ENCODE measurements at regions not wholly inside any gene's neighbourhood (a gene's known extent, or its start where the extent isn't known, plus 50 kb on each side); places are given as distances from the start of the nearest gene placed in this dataset.

- Mint-ChIP-seq H3K27ac (no peak overlapping the region), H3K27me3 (no peaks in the 10 kb centered on the region), H3K9me3 (peaks cover 4 to 14% (median 5%) of the 10 kb centered on the region in 3 donors), H3K4me1 (no peaks in the 10 kb centered on the region), H3K36me3 (no peaks in the 10 kb centered on the region), H3K4me3 (no peak overlapping the region)
- Histone ChIP-seq H3K4me1 (ENCODE audit: control insufficient read depth in 1 of 2, extremely low read depth in 1 of 2, insufficient read depth in 2 of 2, low read length in 2 of 2) (no peaks in the 10 kb centered on the region), H3K4me3 (ENCODE audit: control insufficient read depth in 1 of 2, extremely low read depth in 1 of 2, low read length in 1 of 2) (no peak overlapping the region), H3K9me3 (no peaks in the 10 kb centered on the region), H3K36me3 (ENCODE audit: control insufficient read depth in 2 of 2, extremely low read depth in 1 of 2, insufficient read depth in 1 of 2, low read length in 1 of 2) (no peaks in the 10 kb centered on the region), H3K27me3 (replicated peaks in 1 of 2; ENCODE audit: control insufficient read depth in 2 of 2, extremely low read depth in 1 of 2, insufficient read depth in 2 of 2, low read length in 1 of 2) (no peaks in the 10 kb centered on the region), H3K27ac (ENCODE audit: low read length) (no peak overlapping the region)
- 93% methylated on average over 3 of the region's 4 CpGs for WGBS (ENCODE audit: insufficient coverage)
- ATAC-seq (replicated peaks in 1 of 4) (no peak), DNase-seq (no peak)
- ChIA-PET CTCF (no interaction called here), POLR2A (no interaction called here)
Observed at GRCh38 chr9:28260330-28260729, 687.0 kb upstream of the C9orf72 start.

GRCh38 chr9:28264368-28264767, 691.1 kb upstream of the C9orf72 start:
- H3K4me1 Mint-ChIP-seq, result no peaks in the 10 kb centered on the region
- POLR2A ChIA-PET, result no interaction called here

DNA sequence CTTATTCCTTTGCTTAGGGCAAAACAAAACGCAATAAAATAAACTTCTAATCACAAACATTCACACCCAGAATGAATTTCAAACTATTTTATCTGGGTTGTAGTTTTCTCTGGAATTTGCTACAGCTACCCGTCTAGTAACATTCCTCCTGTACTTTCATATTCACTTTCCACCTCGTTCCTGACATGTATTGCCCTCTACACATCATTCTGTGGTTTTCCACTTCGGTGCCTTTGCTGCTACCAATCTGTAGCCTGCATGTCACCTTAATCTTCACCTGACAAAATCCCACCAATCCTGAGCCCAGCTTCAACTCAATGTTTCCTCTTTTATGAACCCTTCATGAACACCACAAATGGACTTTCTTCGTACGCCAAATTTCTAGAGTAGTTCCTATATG, 694.1 kb upstream of the C9orf72 start:
- ATAC-seq (replicated peaks in 1 of 4) (no peak), DNase-seq (no peak)
- 80% methylated on average over 5 of the region's 6 CpGs for WGBS (ENCODE audit: insufficient coverage)
- H3K4me1 Mint-ChIP-seq, result no peaks in the 10 kb centered on the region
- no peaks in the 10 kb centered on the region for H3K27me3 Mint-ChIP-seq
- H3K27ac ChIP-seq (ENCODE audit: low read length), result no peak overlapping the region
- no peaks in the 10 kb centered on the region for H3K4me1 ChIP-seq (ENCODE audit: control insufficient read depth in 1 of 2, extremely low read depth in 1 of 2, insufficient read depth in 2 of 2, low read length in 2 of 2)
- no peak overlapping the region for H3K4me3 Mint-ChIP-seq
- no peaks in the 10 kb centered on the region for H3K36me3 Mint-ChIP-seq
- no peaks in the 10 kb centered on the region for H3K27me3 ChIP-seq (replicated peaks in 1 of 2; ENCODE audit: control insufficient read depth in 2 of 2, extremely low read depth in 1 of 2, insufficient read depth in 2 of 2, low read length in 1 of 2)
- ChIA-PET CTCF (no interaction called here), POLR2A (no interaction called here)
- no peak overlapping the region for H3K27ac Mint-ChIP-seq
- no peak overlapping the region for H3K4me3 ChIP-seq (ENCODE audit: control insufficient read depth in 1 of 2, extremely low read depth in 1 of 2, low read length in 1 of 2)
- H3K36me3 ChIP-seq (ENCODE audit: control insufficient read depth in 2 of 2, extremely low read depth in 1 of 2, insufficient read depth in 1 of 2, low read length in 1 of 2), result no peaks in the 10 kb centered on the region
- no peaks in the 10 kb centered on the region for H3K9me3 ChIP-seq
- H3K9me3 Mint-ChIP-seq, result peaks cover 5 to 14% (median 13%) of the 10 kb centered on the region in 3 donors

More at GRCh38 chr9:28264368-28264767, 691.1 kb upstream of the C9orf72 start:
- DNase-seq (no peak), ATAC-seq (replicated peaks in 1 of 4) (no peak)
- 100% methylated on average over 1 of the region's 4 CpGs for WGBS (ENCODE audit: insufficient coverage)
- no peaks in the 10 kb centered on the region for H3K27me3 Mint-ChIP-seq
- CTCF ChIA-PET, result no interaction called here
- H3K36me3 ChIP-seq (ENCODE audit: control insufficient read depth in 2 of 2, extremely low read depth in 1 of 2, insufficient read depth in 1 of 2, low read length in 1 of 2), result no peaks in the 10 kb centered on the region
- no peak overlapping the region for H3K4me3 Mint-ChIP-seq
- no peak overlapping the region for H3K27ac ChIP-seq (ENCODE audit: low read length)
- H3K27me3 ChIP-seq (replicated peaks in 1 of 2; ENCODE audit: control insufficient read depth in 2 of 2, extremely low read depth in 1 of 2, insufficient read depth in 2 of 2, low read length in 1 of 2), result no peaks in the 10 kb centered on the region
- H3K36me3 Mint-ChIP-seq, result no peaks in the 10 kb centered on the region
- H3K9me3 Mint-ChIP-seq, result peaks cover 5 to 9% (median 8%) of the 10 kb centered on the region in 3 donors
- no peaks in the 10 kb centered on the region for H3K9me3 ChIP-seq
- H3K27ac Mint-ChIP-seq, result no peak overlapping the region
- H3K4me1 ChIP-seq (ENCODE audit: control insufficient read depth in 1 of 2, extremely low read depth in 1 of 2, insufficient read depth in 2 of 2, low read length in 2 of 2), result no peaks in the 10 kb centered on the region
- H3K4me3 ChIP-seq (ENCODE audit: control insufficient read depth in 1 of 2, extremely low read depth in 1 of 2, low read length in 1 of 2), result no peak overlapping the region

DNA sequence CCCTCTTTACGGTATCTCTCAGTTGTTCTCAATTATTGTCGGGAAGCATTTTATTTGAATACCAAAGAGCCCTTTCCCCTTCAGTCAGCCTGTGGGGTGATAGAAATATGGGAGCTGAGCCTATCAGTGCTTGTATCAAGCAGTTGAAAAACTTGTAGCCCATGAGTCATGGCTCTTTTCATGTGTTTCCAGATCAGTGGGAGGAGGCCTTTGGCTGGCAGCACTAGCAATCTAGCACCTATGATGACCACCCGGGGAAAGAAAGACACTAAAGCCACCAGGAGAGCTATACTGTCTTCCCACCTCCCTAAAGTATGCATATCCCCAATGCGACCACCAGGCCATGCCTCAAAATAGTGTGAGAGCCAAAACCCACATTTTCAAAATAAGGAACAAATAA, 696.9 kb upstream of the C9orf72 start:
- Histone ChIP-seq H3K27me3 (replicated peaks in 1 of 2; ENCODE audit: control insufficient read depth in 2 of 2, extremely low read depth in 1 of 2, insufficient read depth in 2 of 2, low read length in 1 of 2) (no peaks in the 10 kb centered on the region), H3K36me3 (ENCODE audit: control insufficient read depth in 2 of 2, extremely low read depth in 1 of 2, insufficient read depth in 1 of 2, low read length in 1 of 2) (no peaks in the 10 kb centered on the region), H3K4me3 (ENCODE audit: control insufficient read depth in 1 of 2, extremely low read depth in 1 of 2, low read length in 1 of 2) (no peak overlapping the region), H3K4me1 (ENCODE audit: control insufficient read depth in 1 of 2, extremely low read depth in 1 of 2, insufficient read depth in 2 of 2, low read length in 2 of 2) (no peaks in the 10 kb centered on the region), H3K9me3 (no peaks in the 10 kb centered on the region), H3K27ac (ENCODE audit: low read length) (no peak overlapping the region)
- Mint-ChIP-seq H3K9me3 (peaks cover 3 to 21% (median 12%) of the 10 kb centered on the region in 3 donors), H3K4me3 (no peak overlapping the region), H3K36me3 (no peaks in the 10 kb centered on the region), H3K27me3 (no peaks in the 10 kb centered on the region), H3K4me1 (no peaks in the 10 kb centered on the region), H3K27ac (no peak overlapping the region)
- WGBS (ENCODE audit: insufficient coverage), result 50% methylated on average over 1 of the region's 4 CpGs
- ChIA-PET POLR2A (no interaction called here), CTCF (interaction anchor here in 1 of 2 donors (0.9 kb wide), 1 partner anchor 18 kb away, joined by 3 read pairs; no protein-coding TSS in a partner anchor)
- ATAC-seq (replicated peaks in 1 of 4) (no peak), DNase-seq (no peak)

DNA sequence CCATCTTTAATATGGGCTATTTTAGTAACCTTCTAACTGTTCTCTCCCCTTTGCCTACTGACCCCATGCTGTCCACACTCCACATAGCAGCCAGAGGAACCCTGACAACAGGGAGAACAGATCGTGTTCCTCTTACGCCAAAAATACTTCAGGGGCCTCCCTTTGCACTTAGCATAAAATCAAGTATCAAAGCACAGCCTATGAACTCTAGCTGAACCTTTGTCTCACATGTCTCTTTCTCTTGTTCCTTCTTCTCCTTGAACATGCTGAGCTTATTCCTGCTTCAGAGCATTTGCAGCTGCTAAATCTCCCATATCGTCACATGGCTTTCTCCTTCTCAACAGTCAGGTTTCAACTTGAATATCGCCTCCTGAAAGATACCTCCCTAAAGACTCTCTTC, 698.8 kb upstream of the C9orf72 start:
- Histone ChIP-seq H3K27me3 (replicated peaks in 1 of 2; ENCODE audit: control insufficient read depth in 2 of 2, extremely low read depth in 1 of 2, insufficient read depth in 2 of 2, low read length in 1 of 2) (no peaks in the 10 kb centered on the region), H3K9me3 (no peaks in the 10 kb centered on the region), H3K4me1 (ENCODE audit: control insufficient read depth in 1 of 2, extremely low read depth in 1 of 2, insufficient read depth in 2 of 2, low read length in 2 of 2) (no peaks in the 10 kb centered on the region), H3K27ac (ENCODE audit: low read length) (no peak overlapping the region), H3K36me3 (ENCODE audit: control insufficient read depth in 2 of 2, extremely low read depth in 1 of 2, insufficient read depth in 1 of 2, low read length in 1 of 2) (no peaks in the 10 kb centered on the region), H3K4me3 (ENCODE audit: control insufficient read depth in 1 of 2, extremely low read depth in 1 of 2, low read length in 1 of 2) (no peak overlapping the region)
- Mint-ChIP-seq H3K9me3 (peaks cover 8 to 28% (median 16%) of the 10 kb centered on the region in 3 donors), H3K36me3 (no peaks in the 10 kb centered on the region), H3K4me1 (no peaks in the 10 kb centered on the region), H3K4me3 (no peak overlapping the region), H3K27ac (no peak overlapping the region), H3K27me3 (no peaks in the 10 kb centered on the region)
- ATAC-seq (replicated peaks in 1 of 4), result no peak
- CTCF ChIA-PET, result no interaction called here
- POLR2A ChIA-PET, result no interaction called here
- WGBS (ENCODE audit: insufficient coverage), result 74% methylated on average over 2 of the region's 4 CpGs
- no peak for DNase-seq

DNA sequence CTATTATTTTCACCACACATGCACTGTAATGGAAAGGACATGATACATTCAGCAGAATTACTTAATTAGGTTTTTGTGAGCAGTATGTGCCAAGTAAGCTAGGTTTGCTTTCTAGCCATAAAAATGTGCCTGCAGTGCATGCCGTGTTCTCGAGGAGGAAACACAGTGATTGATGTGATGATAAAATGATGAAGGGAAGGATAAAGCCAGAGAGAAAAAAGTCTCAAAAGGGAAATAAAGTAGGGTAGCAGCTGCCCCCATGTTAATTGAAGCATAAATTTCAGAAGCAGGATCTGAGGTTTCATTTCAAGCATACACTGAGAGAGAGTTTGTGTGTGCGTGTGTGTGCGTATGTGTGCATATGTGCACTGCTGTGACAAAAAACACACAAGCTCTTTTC, 714.2 kb upstream of the C9orf72 start:
- 0% methylated on average over 1 of the region's 4 CpGs for WGBS (ENCODE audit: insufficient coverage)
- H3K27me3 Mint-ChIP-seq, result no peaks in the 10 kb centered on the region
- H3K9me3 Mint-ChIP-seq, result peaks cover 0 to 12% (median 4%) of the 10 kb centered on the region in 3 donors
- ATAC-seq (replicated peaks in 1 of 4), result no peak
- H3K4me3 Mint-ChIP-seq, result no peak overlapping the region
- CTCF ChIA-PET, result interaction anchor here in 1 of 2 donors (1.2 kb wide), 1 partner anchor 17 kb away, joined by 3 read pairs; no protein-coding TSS in a partner anchor
- H3K36me3 Mint-ChIP-seq, result no peaks in the 10 kb centered on the region
- Histone ChIP-seq H3K4me1 (ENCODE audit: control insufficient read depth in 1 of 2, extremely low read depth in 1 of 2, insufficient read depth in 2 of 2, low read length in 2 of 2) (no peaks in the 10 kb centered on the region), H3K36me3 (ENCODE audit: control insufficient read depth in 2 of 2, extremely low read depth in 1 of 2, insufficient read depth in 1 of 2, low read length in 1 of 2) (no peaks in the 10 kb centered on the region), H3K27me3 (replicated peaks in 1 of 2; ENCODE audit: control insufficient read depth in 2 of 2, extremely low read depth in 1 of 2, insufficient read depth in 2 of 2, low read length in 1 of 2) (no peaks in the 10 kb centered on the region), H3K27ac (ENCODE audit: low read length) (no peak overlapping the region), H3K4me3 (ENCODE audit: control insufficient read depth in 1 of 2, extremely low read depth in 1 of 2, low read length in 1 of 2) (no peak overlapping the region), H3K9me3 (no peaks in the 10 kb centered on the region)
- no peaks in the 10 kb centered on the region for H3K4me1 Mint-ChIP-seq
- H3K27ac Mint-ChIP-seq, result no peak overlapping the region
- POLR2A ChIA-PET, result no interaction called here
- no peak for DNase-seq

GRCh38 chr9:28289746-28290145, 716.5 kb upstream of the C9orf72 start:
- POLR2A ChIA-PET, result no interaction called here

More at GRCh38 chr9:28289746-28290145, 716.5 kb upstream of the C9orf72 start:
- Histone ChIP-seq H3K27me3 (replicated peaks in 1 of 2; ENCODE audit: control insufficient read depth in 2 of 2, extremely low read depth in 1 of 2, insufficient read depth in 2 of 2, low read length in 1 of 2) (no peaks in the 10 kb centered on the region), H3K27ac (ENCODE audit: low read length) (no peak overlapping the region), H3K36me3 (ENCODE audit: control insufficient read depth in 2 of 2, extremely low read depth in 1 of 2, insufficient read depth in 1 of 2, low read length in 1 of 2) (no peaks in the 10 kb centered on the region), H3K9me3 (no peaks in the 10 kb centered on the region), H3K4me3 (ENCODE audit: control insufficient read depth in 1 of 2, extremely low read depth in 1 of 2, low read length in 1 of 2) (no peak overlapping the region), H3K4me1 (ENCODE audit: control insufficient read depth in 1 of 2, extremely low read depth in 1 of 2, insufficient read depth in 2 of 2, low read length in 2 of 2) (no peaks in the 10 kb centered on the region)
- CTCF ChIA-PET, result no interaction called here
- no peak for DNase-seq
- Mint-ChIP-seq H3K27me3 (no peaks in the 10 kb centered on the region), H3K9me3 (peaks cover 0 to 12% (median 0%) of the 10 kb centered on the region in 3 donors), H3K36me3 (no peaks in the 10 kb centered on the region), H3K4me1 (no peaks in the 10 kb centered on the region), H3K27ac (no peak overlapping the region), H3K4me3 (no peak overlapping the region)
- ATAC-seq (replicated peaks in 1 of 4), result no peak

Data from T-cell (primary cell).